Nephron progenitor cell (in vitro differentiated cells): ENCODE measurements at regions not wholly inside any gene's neighbourhood (a gene's known extent, or its start where the extent isn't known, plus 50 kb on each side); places are given as distances from the start of the nearest gene placed in this dataset.

Source experiments
- DNase-seq: peaks from one replicate; pipeline ENCODE4 v3.0.0; 2021
- H3K27ac Mint-ChIP-seq: 2 replicates; pipeline ENCODE4 v1.8.0; 2021; ENCODE audit warnings: mild to moderate bottlenecking, moderate library complexity, mixed read lengths
- H3K27me3 Mint-ChIP-seq: 2 replicates; pipeline ENCODE4 v1.8.0; 2021; ENCODE audit warnings: mild to moderate bottlenecking, low read depth, mixed read lengths; ENCODE audit not compliant: poor library complexity
- H3K36me3 Mint-ChIP-seq: 2 replicates; pipeline ENCODE4 v1.8.0; 2021; ENCODE audit warnings: low read depth, mixed read lengths
- H3K4me1 Mint-ChIP-seq: 2 replicates; pipeline ENCODE4 v1.8.0; 2021; ENCODE audit warnings: mixed read lengths
- H3K4me3 Mint-ChIP-seq: 2 replicates; pipeline ENCODE4 v1.8.0; 2021; ENCODE audit warnings: mild to moderate bottlenecking, moderate library complexity, mixed read lengths
- H3K9me3 Mint-ChIP-seq: 2 replicates; pipeline ENCODE4 v1.8.0; 2021; ENCODE audit warnings: mild to moderate bottlenecking, moderate library complexity, mixed read lengths
- CTCF ChIP-seq: fragments of 200-600 bp; sonication (generic); IDR thresholded peaks from 2 replicates; pipeline ENCODE4 v1.5.0; 2021; ENCODE audit warnings: antibody characterized with exemption

- Mint-ChIP-seq H3K9me3 (no peaks in the 10 kb centered on the region), H3K4me3 (peak overlapping the region; percentile 65), H3K27me3 (peaks cover 4% of the 10 kb centered on the region), H3K36me3 (no peaks in the 10 kb centered on the region), H3K4me1 (peaks cover 8% of the 10 kb centered on the region), H3K27ac (no peak overlapping the region)
- DNase-seq = peak; percentile 66
- TF ChIP-seq CTCF = peak; percentile 83
Observed at GRCh38 chr4:157978680-157979361, 194.0 kb downstream of the GASK1B start.

GRCh38 chr4:157977086-157977485 is 195.7 kb downstream of the GASK1B start:
- H3K27me3 Mint-ChIP-seq = peaks cover 4% of the 10 kb centered on the region
- H3K4me3 Mint-ChIP-seq = no peak overlapping the region
- no peaks in the 10 kb centered on the region for H3K9me3 Mint-ChIP-seq
- H3K4me1 Mint-ChIP-seq = peaks cover 8% of the 10 kb centered on the region
- no peak for TF ChIP-seq CTCF
- no peak for DNase-seq
- H3K36me3 Mint-ChIP-seq = no peaks in the 10 kb centered on the region
- H3K27ac Mint-ChIP-seq = no peak overlapping the region

- no peaks in the 10 kb centered on the region for H3K27me3 Mint-ChIP-seq
- no peak overlapping the region for H3K27ac Mint-ChIP-seq
- no peak for DNase-seq
- no peak overlapping the region for H3K4me3 Mint-ChIP-seq
- no peaks in the 10 kb centered on the region for H3K9me3 Mint-ChIP-seq
- no peaks in the 10 kb centered on the region for H3K36me3 Mint-ChIP-seq
- TF ChIP-seq CTCF = no peak
- H3K4me1 Mint-ChIP-seq = no peaks in the 10 kb centered on the region
Observed at GRCh38 chr4:157973297-157973696, 199.5 kb downstream of the GASK1B start.

GRCh38 chr4:157964463-157964862 is 208.4 kb downstream of the GASK1B start:
- no peak overlapping the region for H3K27ac Mint-ChIP-seq
- H3K27me3 Mint-ChIP-seq = peaks cover 2% of the 10 kb centered on the region

GRCh38 chr4:157961229-157961990 is 211.4 kb downstream of the GASK1B start:
- no peak overlapping the region for H3K4me3 Mint-ChIP-seq
- no peaks in the 10 kb centered on the region for H3K9me3 Mint-ChIP-seq
- H3K36me3 Mint-ChIP-seq = no peaks in the 10 kb centered on the region
- no peaks in the 10 kb centered on the region for H3K4me1 Mint-ChIP-seq
- no peak for DNase-seq
- no peak overlapping the region for H3K27ac Mint-ChIP-seq
- TF ChIP-seq CTCF = no peak
- peaks cover 2% of the 10 kb centered on the region for H3K27me3 Mint-ChIP-seq

More at GRCh38 chr4:157964463-157964862, 208.4 kb downstream of the GASK1B start:
- TF ChIP-seq CTCF = no peak
- no peak for DNase-seq
- Mint-ChIP-seq H3K4me1 (no peaks in the 10 kb centered on the region), H3K4me3 (no peak overlapping the region), H3K9me3 (no peaks in the 10 kb centered on the region), H3K36me3 (no peaks in the 10 kb centered on the region)
